SU-DHL-6 (cell line): ENCODE measurements at regions not wholly inside any gene's neighbourhood (a gene's known extent, or its start where the extent isn't known, plus 50 kb on each side); places are given as distances from the start of the nearest gene placed in this dataset.

ENCODE experiments used
- H2AFZ ChIP-seq: fragments of 200-600 bp; sonication (generic); 2 replicates; pipeline ENCODE4 v1.6.1; 2014; ENCODE audit warnings: low read depth, mild to moderate bottlenecking, moderate library complexity, mixed read lengths, antibody characterized with exemption, low read length; ENCODE audit not compliant: severe bottlenecking
- H3F3A ChIP-seq: fragments of 200-600 bp; shearing (Covaris generic); 2 replicates; pipeline ENCODE4 v1.6.0; 2016; ENCODE audit warnings: antibody characterized with exemption, mild to moderate bottlenecking; ENCODE audit not compliant: insufficient read depth
- H3K27ac ChIP-seq: fragments of 200-600 bp; sonication (generic); 2 replicates; pipeline ENCODE4 v1.5.1; 2016; ENCODE audit warnings: low read depth, mild to moderate bottlenecking, low read length, moderate library complexity, mixed read lengths
- H3K27me3 ChIP-seq: fragments of 200-600 bp; sonication (generic), shearing (Covaris generic); 2 replicates; pipeline ENCODE4 v1.6.0; 2014; ENCODE audit warnings: mild to moderate bottlenecking, low read length
- H3K36me3 ChIP-seq: fragments of 200-600 bp; sonication (generic); 2 replicates; pipeline ENCODE4 v1.6.1; 2014; ENCODE audit warnings: mild to moderate bottlenecking, low read length, mixed read lengths
- H3K4me2 ChIP-seq: fragments of 300-600, 200-600 bp; shearing (Covaris generic), sonication (generic); 2 replicates; pipeline ENCODE4 v1.6.0; 2014; ENCODE audit warnings: low read length, low read depth, mild to moderate bottlenecking; ENCODE audit not compliant: poor library complexity, severe bottlenecking
- H3K4me3 ChIP-seq: fragments of 200-600 bp; sonication (generic); 2 replicates; pipeline ENCODE4 v1.5.1; 2014; ENCODE audit warnings: antibody characterized with exemption, low read length, mild to moderate bottlenecking, mixed read lengths; ENCODE audit not compliant: insufficient read depth, poor library complexity, severe bottlenecking
- H3K79me2 ChIP-seq: fragments of 200-600 bp; sonication (generic); 2 replicates; pipeline ENCODE4 v1.6.1; 2014; ENCODE audit warnings: mild to moderate bottlenecking, low read length, moderate library complexity; ENCODE audit not compliant: insufficient read depth
- H3K9ac ChIP-seq: fragments of 200-600 bp; sonication (generic); 2 replicates; pipeline ENCODE4 v1.7.0; 2014; ENCODE audit warnings: mild to moderate bottlenecking, low read length
- H3K9me2 ChIP-seq: fragments of 200-600 bp; sonication (generic); replicated peaks from 2 replicates; pipeline ENCODE4 v1.6.1; 2014; ENCODE audit warnings: low read length; ENCODE audit not compliant: insufficient read depth
- H3K9me3 ChIP-seq: fragments of 200-600 bp; sonication (generic); 2 replicates; pipeline ENCODE4 v1.6.1; 2014; ENCODE audit warnings: low read length, mixed read lengths; ENCODE audit not compliant: insufficient read depth
- H4K20me1 ChIP-seq: fragments of 200-600 bp; sonication (generic); 2 replicates; pipeline ENCODE4 v1.6.1; 2014; ENCODE audit warnings: low read depth, mild to moderate bottlenecking, antibody characterized with exemption, low read length, moderate library complexity, mixed read lengths
- EZH2phosphoT487 ChIP-seq: fragments of 200-600 bp; sonication (generic), shearing (Covaris generic); conservative IDR thresholded peaks from 2 replicates; pipeline ENCODE4 v1.6.1; 2018; ENCODE audit warnings: mild to moderate bottlenecking, antibody characterized with exemption, low read length, moderate library complexity, mixed read lengths
- TF ChIP-seq, protein P1 (sequence below): fragments of 200-600 bp; sonication (generic); IDR thresholded peaks from one replicate; pipeline ENCODE4 v1.5.1; 2017; ENCODE audit warnings: antibody characterized with exemption, mild to moderate bottlenecking, low read length, moderate library complexity; ENCODE audit not compliant: insufficient read depth, poor library complexity, severe bottlenecking

DNA sequence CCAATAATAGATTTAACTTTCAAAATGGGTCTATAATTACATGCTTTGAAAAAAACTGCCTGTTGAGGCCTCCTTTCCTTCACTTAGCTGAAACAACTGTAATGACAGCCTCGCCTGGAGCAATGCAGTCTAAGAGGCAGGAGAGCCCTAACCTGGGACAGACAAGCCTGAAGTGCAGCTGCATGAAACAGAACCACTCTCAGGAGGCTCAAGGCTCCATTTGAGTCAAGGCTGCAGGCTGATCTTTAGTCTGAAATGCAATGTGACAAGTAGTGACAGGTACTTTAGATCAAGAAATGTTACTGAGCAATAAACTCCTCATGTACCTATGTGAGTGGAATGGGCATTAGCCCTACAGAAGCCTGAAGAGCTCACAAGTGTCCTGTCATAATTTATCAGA, 414.0 kb upstream of the LUZP2 start:
- TF ChIP-seq, protein P1, sequence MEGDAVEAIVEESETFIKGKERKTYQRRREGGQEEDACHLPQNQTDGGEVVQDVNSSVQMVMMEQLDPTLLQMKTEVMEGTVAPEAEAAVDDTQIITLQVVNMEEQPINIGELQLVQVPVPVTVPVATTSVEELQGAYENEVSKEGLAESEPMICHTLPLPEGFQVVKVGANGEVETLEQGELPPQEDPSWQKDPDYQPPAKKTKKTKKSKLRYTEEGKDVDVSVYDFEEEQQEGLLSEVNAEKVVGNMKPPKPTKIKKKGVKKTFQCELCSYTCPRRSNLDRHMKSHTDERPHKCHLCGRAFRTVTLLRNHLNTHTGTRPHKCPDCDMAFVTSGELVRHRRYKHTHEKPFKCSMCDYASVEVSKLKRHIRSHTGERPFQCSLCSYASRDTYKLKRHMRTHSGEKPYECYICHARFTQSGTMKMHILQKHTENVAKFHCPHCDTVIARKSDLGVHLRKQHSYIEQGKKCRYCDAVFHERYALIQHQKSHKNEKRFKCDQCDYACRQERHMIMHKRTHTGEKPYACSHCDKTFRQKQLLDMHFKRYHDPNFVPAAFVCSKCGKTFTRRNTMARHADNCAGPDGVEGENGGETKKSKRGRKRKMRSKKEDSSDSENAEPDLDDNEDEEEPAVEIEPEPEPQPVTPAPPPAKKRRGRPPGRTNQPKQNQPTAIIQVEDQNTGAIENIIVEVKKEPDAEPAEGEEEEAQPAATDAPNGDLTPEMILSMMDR = no peak
- no peak for TF ChIP-seq EZH2phosphoT487
- no peak overlapping the region for H3K4me2 ChIP-seq
- H3K36me3 ChIP-seq = no peaks in the 10 kb centered on the region

DNA sequence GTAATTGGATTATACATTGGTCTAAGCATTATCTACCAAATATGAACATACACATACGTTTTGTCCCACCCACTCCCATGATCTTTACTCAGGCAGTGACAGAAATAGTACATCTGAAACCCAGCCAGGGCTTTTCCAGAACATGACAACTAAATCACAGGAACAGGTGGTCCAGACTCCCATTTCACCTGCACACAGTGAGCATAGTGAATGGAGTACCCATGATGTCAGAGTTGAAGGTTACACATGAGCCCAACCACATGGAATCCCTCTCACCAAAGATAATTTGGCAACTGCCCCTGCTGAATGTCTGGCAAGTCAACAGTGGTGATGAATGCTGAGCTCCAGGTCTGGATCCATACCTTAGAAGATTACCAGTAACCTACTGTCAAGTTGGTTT, 411.9 kb upstream of the LUZP2 start:
- H3K9me2 ChIP-seq = no peaks in the 10 kb centered on the region
- no peaks in the 10 kb centered on the region for H3K27me3 ChIP-seq
- no peak overlapping the region for H2AFZ ChIP-seq
- H3K79me2 ChIP-seq = no peaks in the 10 kb centered on the region
- TF ChIP-seq EZH2phosphoT487 = no peak
- TF ChIP-seq, protein P1 = no peak
- no peak overlapping the region for H3K4me3 ChIP-seq
- no peak overlapping the region for H3K9ac ChIP-seq
- no peaks in the 10 kb centered on the region for H3F3A ChIP-seq
- no peaks in the 10 kb centered on the region for H3K9me3 ChIP-seq
- no peak overlapping the region for H3K27ac ChIP-seq
- no peak overlapping the region for H3K4me2 ChIP-seq
- no peaks in the 10 kb centered on the region for H3K36me3 ChIP-seq
- no peaks in the 10 kb centered on the region for H4K20me1 ChIP-seq

More for the DNA sequence above, 414.0 kb upstream of the LUZP2 start:
- H3K9me2 ChIP-seq = no peaks in the 10 kb centered on the region
- no peak overlapping the region for H3K27ac ChIP-seq
- H3K79me2 ChIP-seq = no peaks in the 10 kb centered on the region
- H4K20me1 ChIP-seq = no peaks in the 10 kb centered on the region
- H3K4me3 ChIP-seq = no peak overlapping the region
- no peaks in the 10 kb centered on the region for H3K27me3 ChIP-seq
- H2AFZ ChIP-seq = no peak overlapping the region
- H3F3A ChIP-seq = no peaks in the 10 kb centered on the region
- H3K9me3 ChIP-seq = no peaks in the 10 kb centered on the region
- no peak overlapping the region for H3K9ac ChIP-seq

DNA sequence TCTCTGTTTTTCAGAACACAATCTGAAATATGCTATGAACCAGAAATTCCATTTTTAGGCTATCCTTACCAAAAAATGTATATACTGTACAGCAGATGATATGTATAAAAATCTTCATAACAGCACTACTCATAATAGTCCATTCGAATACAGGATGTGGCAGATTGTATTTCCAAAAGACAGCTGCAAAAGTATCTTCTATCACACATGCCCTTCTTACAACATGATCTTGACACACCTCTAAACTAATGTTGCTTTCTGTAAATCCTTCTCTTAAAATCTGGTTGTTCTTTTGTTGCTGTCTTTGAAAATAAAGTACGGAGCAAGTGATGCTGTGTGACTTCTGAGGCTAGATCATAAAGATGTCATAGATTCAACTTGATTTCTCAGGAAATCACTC, 409.9 kb upstream of the LUZP2 start:
- no peak for TF ChIP-seq EZH2phosphoT487
- TF ChIP-seq, protein P1 = no peak

More for the DNA sequence above, 409.9 kb upstream of the LUZP2 start:
- Histone ChIP-seq H3K9me3 (no peaks in the 10 kb centered on the region), H3K36me3 (no peaks in the 10 kb centered on the region), H2AFZ (no peak overlapping the region), H3K9me2 (no peaks in the 10 kb centered on the region), H3K27me3 (no peaks in the 10 kb centered on the region), H4K20me1 (no peaks in the 10 kb centered on the region), H3K79me2 (no peaks in the 10 kb centered on the region), H3K4me2 (no peak overlapping the region), H3F3A (no peaks in the 10 kb centered on the region), H3K9ac (no peak overlapping the region), H3K4me3 (no peak overlapping the region), H3K27ac (no peak overlapping the region)
